SU-DHL-6 (cell line): ENCODE measurements at regions not wholly inside any gene's neighbourhood (a gene's known extent, or its start where the extent isn't known, plus 50 kb on each side); places are given as distances from the start of the nearest gene placed in this dataset.

Source experiments
- H2AFZ ChIP-seq: fragments of 200-600 bp; sonication (generic); 2 replicates; pipeline ENCODE4 v1.6.1; 2014; ENCODE audit warnings: low read depth, mild to moderate bottlenecking, moderate library complexity, mixed read lengths, antibody characterized with exemption, low read length; ENCODE audit not compliant: severe bottlenecking
- H3F3A ChIP-seq: fragments of 200-600 bp; shearing (Covaris generic); 2 replicates; pipeline ENCODE4 v1.6.0; 2016; ENCODE audit warnings: antibody characterized with exemption, mild to moderate bottlenecking; ENCODE audit not compliant: insufficient read depth
- H3K27ac ChIP-seq: fragments of 200-600 bp; sonication (generic); 2 replicates; pipeline ENCODE4 v1.5.1; 2016; ENCODE audit warnings: low read depth, mild to moderate bottlenecking, low read length, moderate library complexity, mixed read lengths
- H3K27me3 ChIP-seq: fragments of 200-600 bp; sonication (generic), shearing (Covaris generic); 2 replicates; pipeline ENCODE4 v1.6.0; 2014; ENCODE audit warnings: mild to moderate bottlenecking, low read length
- H3K36me3 ChIP-seq: fragments of 200-600 bp; sonication (generic); 2 replicates; pipeline ENCODE4 v1.6.1; 2014; ENCODE audit warnings: mild to moderate bottlenecking, low read length, mixed read lengths
- H3K4me2 ChIP-seq: fragments of 300-600, 200-600 bp; shearing (Covaris generic), sonication (generic); 2 replicates; pipeline ENCODE4 v1.6.0; 2014; ENCODE audit warnings: low read length, low read depth, mild to moderate bottlenecking; ENCODE audit not compliant: poor library complexity, severe bottlenecking
- H3K4me3 ChIP-seq: fragments of 200-600 bp; sonication (generic); 2 replicates; pipeline ENCODE4 v1.5.1; 2014; ENCODE audit warnings: antibody characterized with exemption, low read length, mild to moderate bottlenecking, mixed read lengths; ENCODE audit not compliant: insufficient read depth, poor library complexity, severe bottlenecking
- H3K79me2 ChIP-seq: fragments of 200-600 bp; sonication (generic); 2 replicates; pipeline ENCODE4 v1.6.1; 2014; ENCODE audit warnings: mild to moderate bottlenecking, low read length, moderate library complexity; ENCODE audit not compliant: insufficient read depth
- H3K9ac ChIP-seq: fragments of 200-600 bp; sonication (generic); 2 replicates; pipeline ENCODE4 v1.7.0; 2014; ENCODE audit warnings: mild to moderate bottlenecking, low read length
- H3K9me2 ChIP-seq: fragments of 200-600 bp; sonication (generic); replicated peaks from 2 replicates; pipeline ENCODE4 v1.6.1; 2014; ENCODE audit warnings: low read length; ENCODE audit not compliant: insufficient read depth
- H3K9me3 ChIP-seq: fragments of 200-600 bp; sonication (generic); 2 replicates; pipeline ENCODE4 v1.6.1; 2014; ENCODE audit warnings: low read length, mixed read lengths; ENCODE audit not compliant: insufficient read depth
- H4K20me1 ChIP-seq: fragments of 200-600 bp; sonication (generic); 2 replicates; pipeline ENCODE4 v1.6.1; 2014; ENCODE audit warnings: low read depth, mild to moderate bottlenecking, antibody characterized with exemption, low read length, moderate library complexity, mixed read lengths
- CTCF ChIP-seq: fragments of 200-600 bp; sonication (generic); IDR thresholded peaks from one replicate; pipeline ENCODE4 v1.5.1; 2017; ENCODE audit warnings: antibody characterized with exemption, mild to moderate bottlenecking, low read length, moderate library complexity; ENCODE audit not compliant: insufficient read depth, poor library complexity, severe bottlenecking
- EZH2phosphoT487 ChIP-seq: fragments of 200-600 bp; sonication (generic), shearing (Covaris generic); conservative IDR thresholded peaks from 2 replicates; pipeline ENCODE4 v1.6.1; 2018; ENCODE audit warnings: mild to moderate bottlenecking, antibody characterized with exemption, low read length, moderate library complexity, mixed read lengths

- no peak overlapping the region for H3K27ac ChIP-seq
- H3K27me3 ChIP-seq = no peaks in the 10 kb centered on the region
- no peak overlapping the region for H2AFZ ChIP-seq
- H3K4me2 ChIP-seq = no peak overlapping the region
- H3K79me2 ChIP-seq = no peaks in the 10 kb centered on the region
- no peaks in the 10 kb centered on the region for H3K9me2 ChIP-seq
- H3K4me3 ChIP-seq = no peak overlapping the region
- no peak for TF ChIP-seq EZH2phosphoT487
- TF ChIP-seq CTCF = no peak
- no peak overlapping the region for H3K9ac ChIP-seq
- no peaks in the 10 kb centered on the region for H3K9me3 ChIP-seq
- H3K36me3 ChIP-seq = no peaks in the 10 kb centered on the region
- no peaks in the 10 kb centered on the region for H4K20me1 ChIP-seq
- no peaks in the 10 kb centered on the region for H3F3A ChIP-seq
Measured at GRCh38 chr2:122885436-122885835, 1130.0 kb downstream of the TSN start.

- H3K27me3 ChIP-seq = no peaks in the 10 kb centered on the region
- no peaks in the 10 kb centered on the region for H3K36me3 ChIP-seq
- H3K9me2 ChIP-seq = no peaks in the 10 kb centered on the region
- no peak overlapping the region for H2AFZ ChIP-seq
- H3K27ac ChIP-seq = no peak overlapping the region
- no peaks in the 10 kb centered on the region for H3F3A ChIP-seq
- no peaks in the 10 kb centered on the region for H4K20me1 ChIP-seq
- H3K9me3 ChIP-seq = no peaks in the 10 kb centered on the region
- no peaks in the 10 kb centered on the region for H3K79me2 ChIP-seq
- TF ChIP-seq CTCF = no peak
- TF ChIP-seq EZH2phosphoT487 = no peak
- no peak overlapping the region for H3K4me3 ChIP-seq
- H3K9ac ChIP-seq = no peak overlapping the region
- H3K4me2 ChIP-seq = no peak overlapping the region
Measured at GRCh38 chr2:122886479-122887145, 1131.2 kb downstream of the TSN start.

GRCh38 chr2:122899614-122900013 lies 1125.5 kb upstream of the CNTNAP5 start:
- Histone ChIP-seq H3K9me2 (no peaks in the 10 kb centered on the region), H3K9ac (no peak overlapping the region), H3F3A (no peaks in the 10 kb centered on the region), H3K4me3 (no peak overlapping the region), H3K79me2 (no peaks in the 10 kb centered on the region), H3K4me2 (no peak overlapping the region), H3K27me3 (no peaks in the 10 kb centered on the region), H3K9me3 (no peaks in the 10 kb centered on the region), H3K27ac (no peak overlapping the region), H3K36me3 (no peaks in the 10 kb centered on the region), H2AFZ (no peak overlapping the region), H4K20me1 (no peaks in the 10 kb centered on the region)
- TF ChIP-seq EZH2phosphoT487 (no peak), CTCF (no peak)
